ENCODE measurements at regions not wholly inside any gene's neighbourhood (a gene's known extent, or its start where the extent isn't known, plus 50 kb on each side); places are given as distances from the start of the nearest gene placed in this dataset.

DNA sequence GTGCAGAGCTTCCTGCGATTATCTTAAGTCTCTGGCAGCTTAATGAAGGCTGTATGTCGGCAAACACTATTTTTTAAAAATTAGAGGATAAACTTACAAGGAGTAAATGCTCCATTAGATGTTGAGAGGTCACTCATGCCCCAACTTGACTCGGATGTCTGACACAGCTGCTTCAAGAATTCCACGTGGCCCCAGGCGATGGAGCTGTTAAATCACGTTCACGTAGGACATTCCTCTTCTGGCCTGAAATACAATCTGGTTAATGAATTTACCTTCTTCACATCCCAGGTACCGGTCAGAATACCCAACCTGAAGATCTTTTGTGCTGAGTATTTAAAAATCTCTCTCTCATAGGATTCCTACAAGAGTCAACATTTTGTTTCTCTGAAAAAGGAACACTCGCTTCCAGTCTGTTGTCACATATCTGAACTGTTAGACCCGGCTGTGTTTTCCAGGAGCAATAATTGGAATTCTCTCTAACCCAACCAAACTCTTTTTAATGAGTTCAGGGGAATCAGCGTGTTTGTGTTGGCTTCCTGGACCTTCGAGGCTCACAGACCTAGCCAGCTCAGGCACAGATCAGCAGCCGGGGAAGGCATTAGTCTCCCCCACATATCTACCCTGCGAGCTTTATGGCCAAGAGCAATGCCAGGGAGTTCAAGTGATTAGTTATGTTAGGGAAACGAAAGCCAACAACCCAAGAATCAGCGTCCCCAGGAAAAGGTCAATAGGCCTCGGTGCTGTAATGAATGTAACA, 284.9 kb downstream of the FGFR2 start:
- no peaks in the 10 kb centered on the region for H3K79me2 ChIP-seq (ENCODE audit: insufficient read depth, low read length)
- DNase-seq (ENCODE audit: low read depth), result no peak
- no peaks in the 10 kb centered on the region for H3K4me1 ChIP-seq (ENCODE audit: insufficient read depth, low read length)
- no peaks in the 10 kb centered on the region for H4K20me1 ChIP-seq (ENCODE audit: insufficient read depth, low read length)
- no peak overlapping the region for H3K4me3 ChIP-seq (ENCODE audit: insufficient read depth, low read depth, low read length)
- no peaks in the 10 kb centered on the region for H3K27me3 Mint-ChIP-seq (ENCODE audit: low read depth, unreplicated experiment)
- no peaks in the 10 kb centered on the region for H3K36me3 Mint-ChIP-seq (ENCODE audit: low read depth, unreplicated experiment)
- no peak overlapping the region for H3K4me2 ChIP-seq (ENCODE audit: low read length)
- TF ChIP-seq, protein P1, sequence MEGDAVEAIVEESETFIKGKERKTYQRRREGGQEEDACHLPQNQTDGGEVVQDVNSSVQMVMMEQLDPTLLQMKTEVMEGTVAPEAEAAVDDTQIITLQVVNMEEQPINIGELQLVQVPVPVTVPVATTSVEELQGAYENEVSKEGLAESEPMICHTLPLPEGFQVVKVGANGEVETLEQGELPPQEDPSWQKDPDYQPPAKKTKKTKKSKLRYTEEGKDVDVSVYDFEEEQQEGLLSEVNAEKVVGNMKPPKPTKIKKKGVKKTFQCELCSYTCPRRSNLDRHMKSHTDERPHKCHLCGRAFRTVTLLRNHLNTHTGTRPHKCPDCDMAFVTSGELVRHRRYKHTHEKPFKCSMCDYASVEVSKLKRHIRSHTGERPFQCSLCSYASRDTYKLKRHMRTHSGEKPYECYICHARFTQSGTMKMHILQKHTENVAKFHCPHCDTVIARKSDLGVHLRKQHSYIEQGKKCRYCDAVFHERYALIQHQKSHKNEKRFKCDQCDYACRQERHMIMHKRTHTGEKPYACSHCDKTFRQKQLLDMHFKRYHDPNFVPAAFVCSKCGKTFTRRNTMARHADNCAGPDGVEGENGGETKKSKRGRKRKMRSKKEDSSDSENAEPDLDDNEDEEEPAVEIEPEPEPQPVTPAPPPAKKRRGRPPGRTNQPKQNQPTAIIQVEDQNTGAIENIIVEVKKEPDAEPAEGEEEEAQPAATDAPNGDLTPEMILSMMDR (IDR thresholded peaks at IDR 0.05; ENCODE audit: insufficient read depth, low read depth, low read length), result no peak
- TF ChIP-seq EZH2 (IDR thresholded peaks at IDR 0.05; ENCODE audit: insufficient read depth, low read length), result no peak
- no peak overlapping the region for H3K9ac ChIP-seq (ENCODE audit: low read length)
- no peak overlapping the region for H3K27ac ChIP-seq (ENCODE audit: low read depth, low read length)
- no peak overlapping the region for H3K27ac Mint-ChIP-seq (ENCODE audit: unreplicated experiment)
- no peaks in the 10 kb centered on the region for H3K27me3 ChIP-seq (ENCODE audit: insufficient read depth, low read length)
- FAIRE-seq, result no peak
- no peak overlapping the region for H3K4me3 Mint-ChIP-seq (ENCODE audit: unreplicated experiment)
- H3K9me3 Mint-ChIP-seq (ENCODE audit: unreplicated experiment), result peaks cover 3% of the 10 kb centered on the region
- H2AFZ ChIP-seq (ENCODE audit: low read depth, low read length), result no peak overlapping the region
- no peaks in the 10 kb centered on the region for H3K9me3 ChIP-seq (ENCODE audit: insufficient read depth, low read depth, low read length)
- H3K36me3 ChIP-seq (ENCODE audit: insufficient read depth, low read length), result no peaks in the 10 kb centered on the region
- H3K4me1 Mint-ChIP-seq (ENCODE audit: low read depth, unreplicated experiment), result peaks cover 25% of the 10 kb centered on the region

DNA sequence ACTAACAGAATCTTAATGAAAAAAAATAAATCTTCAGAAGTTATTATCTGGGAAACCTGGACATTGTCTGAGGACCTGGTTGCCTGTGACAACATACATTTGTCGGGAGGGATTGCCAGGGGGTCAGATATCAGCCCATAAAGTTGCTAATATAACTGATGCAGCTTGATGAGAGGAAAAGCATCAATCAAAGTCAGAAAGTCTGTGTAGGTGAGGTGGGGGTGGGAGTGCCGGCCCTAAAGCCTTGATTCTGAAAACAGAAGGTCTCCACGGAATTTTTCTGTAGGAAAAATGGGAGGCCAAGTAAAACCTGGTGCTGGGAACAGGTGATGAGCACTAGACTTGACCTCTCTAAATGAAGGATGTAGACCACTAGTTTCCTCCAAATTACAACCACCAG, 281.8 kb downstream of the FGFR2 start:
- Histone ChIP-seq H3K27me3 (ENCODE audit: insufficient read depth, low read length) (no peaks in the 10 kb centered on the region), H3K79me2 (ENCODE audit: insufficient read depth, low read length) (no peaks in the 10 kb centered on the region), H3K9me3 (ENCODE audit: insufficient read depth, low read depth, low read length) (no peaks in the 10 kb centered on the region), H4K20me1 (ENCODE audit: insufficient read depth, low read length) (no peaks in the 10 kb centered on the region), H3K4me1 (ENCODE audit: insufficient read depth, low read length) (no peaks in the 10 kb centered on the region), H3K9ac (ENCODE audit: low read length) (no peak overlapping the region), H3K4me2 (ENCODE audit: low read length) (no peak overlapping the region), H3K36me3 (ENCODE audit: insufficient read depth, low read length) (no peaks in the 10 kb centered on the region), H2AFZ (ENCODE audit: low read depth, low read length) (no peak overlapping the region), H3K27ac (ENCODE audit: low read depth, low read length) (no peak overlapping the region), H3K4me3 (ENCODE audit: insufficient read depth, low read depth, low read length) (no peak overlapping the region)
- Mint-ChIP-seq H3K4me3 (ENCODE audit: unreplicated experiment) (no peak overlapping the region), H3K4me1 (ENCODE audit: low read depth, unreplicated experiment) (peaks cover 11% of the 10 kb centered on the region), H3K36me3 (ENCODE audit: low read depth, unreplicated experiment) (no peaks in the 10 kb centered on the region), H3K9me3 (ENCODE audit: unreplicated experiment) (peaks cover 7% of the 10 kb centered on the region), H3K27ac (ENCODE audit: unreplicated experiment) (no peak overlapping the region), H3K27me3 (ENCODE audit: low read depth, unreplicated experiment) (no peaks in the 10 kb centered on the region)
- FAIRE-seq (no peak), DNase-seq (ENCODE audit: low read depth) (no peak)
- no peak for TF ChIP-seq EZH2 (IDR thresholded peaks at IDR 0.05; ENCODE audit: insufficient read depth, low read length)
- TF ChIP-seq, protein P1 (IDR thresholded peaks at IDR 0.05; ENCODE audit: insufficient read depth, low read depth, low read length), result no peak

DNA sequence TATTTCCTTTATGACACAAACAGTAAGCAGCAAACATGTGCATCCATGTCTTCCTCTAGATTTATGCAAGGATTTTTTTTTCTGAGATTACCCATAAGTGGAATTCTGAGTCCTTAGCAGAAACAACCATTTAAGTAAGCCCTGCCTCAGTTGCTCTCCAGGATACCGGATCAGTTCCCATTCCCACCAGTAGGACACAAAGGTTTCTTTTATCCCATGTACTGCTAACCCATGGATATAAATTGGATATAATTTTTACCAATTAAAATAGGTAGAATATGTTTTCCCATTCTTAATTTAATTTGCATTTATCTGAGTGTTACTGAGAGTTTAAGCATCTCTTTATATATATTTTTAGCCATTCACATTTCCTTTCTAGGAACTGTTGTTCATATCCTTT, 280.9 kb downstream of the FGFR2 start:
- Mint-ChIP-seq H3K4me3 (ENCODE audit: unreplicated experiment) (no peak overlapping the region), H3K4me1 (ENCODE audit: low read depth, unreplicated experiment) (peaks cover 8% of the 10 kb centered on the region), H3K36me3 (ENCODE audit: low read depth, unreplicated experiment) (no peaks in the 10 kb centered on the region), H3K9me3 (ENCODE audit: unreplicated experiment) (peaks cover 7% of the 10 kb centered on the region), H3K27me3 (ENCODE audit: low read depth, unreplicated experiment) (no peaks in the 10 kb centered on the region), H3K27ac (ENCODE audit: unreplicated experiment) (no peak overlapping the region)
- Histone ChIP-seq H4K20me1 (ENCODE audit: insufficient read depth, low read length) (no peaks in the 10 kb centered on the region), H3K27me3 (ENCODE audit: insufficient read depth, low read length) (no peaks in the 10 kb centered on the region), H3K9ac (ENCODE audit: low read length) (no peak overlapping the region), H3K4me2 (ENCODE audit: low read length) (no peak overlapping the region), H3K9me3 (ENCODE audit: insufficient read depth, low read depth, low read length) (no peaks in the 10 kb centered on the region), H3K36me3 (ENCODE audit: insufficient read depth, low read length) (no peaks in the 10 kb centered on the region), H3K4me1 (ENCODE audit: insufficient read depth, low read length) (no peaks in the 10 kb centered on the region), H3K79me2 (ENCODE audit: insufficient read depth, low read length) (no peaks in the 10 kb centered on the region), H2AFZ (ENCODE audit: low read depth, low read length) (no peak overlapping the region), H3K27ac (ENCODE audit: low read depth, low read length) (no peak overlapping the region), H3K4me3 (ENCODE audit: insufficient read depth, low read depth, low read length) (no peak overlapping the region)
- TF ChIP-seq, protein P1 (IDR thresholded peaks at IDR 0.05; ENCODE audit: insufficient read depth, low read depth, low read length), result no peak
- TF ChIP-seq EZH2 (IDR thresholded peaks at IDR 0.05; ENCODE audit: insufficient read depth, low read length), result no peak
- FAIRE-seq (no peak), DNase-seq (ENCODE audit: low read depth) (no peak)

Data from astrocyte (in vitro differentiated cells and primary cell).